T-helper 2 cell (primary cell): ENCODE measurements at regions not wholly inside any gene's neighbourhood (a gene's known extent, or its start where the extent isn't known, plus 50 kb on each side); places are given as distances from the start of the nearest gene placed in this dataset.
A peak's percentile ranks its signal among the peaks of the same experiment; 100 is the strongest.

Experiments used
- DNase-seq, 5 experiments: peaks; one replicate each; pipeline versions ENCODE4 v3.0.0 to v3.0.0-alpha.2; 2012 to 2022

DNA sequence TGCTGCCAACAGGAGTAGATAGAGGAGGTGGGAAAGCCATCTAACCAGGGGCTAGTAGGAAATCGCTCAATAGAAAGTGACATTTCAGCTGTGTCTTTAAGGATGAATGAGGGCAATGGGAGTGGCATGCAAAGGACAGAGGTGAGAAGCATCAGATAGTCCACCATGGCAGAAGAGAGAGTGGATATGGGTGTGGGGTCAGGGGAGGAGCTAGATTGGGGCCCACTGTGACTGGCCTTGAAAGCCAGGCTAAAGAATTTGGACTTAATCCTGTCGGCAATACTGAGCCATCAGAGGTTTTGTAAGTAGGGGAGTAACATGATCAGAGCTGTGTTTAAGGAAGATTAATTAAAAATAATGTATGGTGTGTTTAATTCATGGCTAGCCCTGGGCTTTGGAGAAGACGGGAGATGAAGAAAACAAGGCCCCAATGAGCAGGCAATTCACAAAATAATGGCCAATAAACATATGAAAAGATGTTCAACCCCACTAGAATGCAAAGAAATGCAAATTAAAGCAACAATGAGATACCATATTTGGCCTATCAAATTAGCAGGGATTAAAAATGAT lies 98.1 kb upstream of the PJA1 start:
- no peak for DNase-seq

GRCh38 chrX:69262036-69262936 lies 97.0 kb upstream of the PJA1 start:
- DNase-seq: no peak

- DNase-seq: no peak
These were observed 94.9 kb upstream of the PJA1 start for GRCh38 chrX:69260169-69260568.

- DNase-seq: no peak
These were observed 93.6 kb upstream of the PJA1 start for GRCh38 chrX:69258893-69259292.

GRCh38 chrX:69257499-69258127 lies 92.4 kb upstream of the PJA1 start:
- no peak for DNase-seq

DNA sequence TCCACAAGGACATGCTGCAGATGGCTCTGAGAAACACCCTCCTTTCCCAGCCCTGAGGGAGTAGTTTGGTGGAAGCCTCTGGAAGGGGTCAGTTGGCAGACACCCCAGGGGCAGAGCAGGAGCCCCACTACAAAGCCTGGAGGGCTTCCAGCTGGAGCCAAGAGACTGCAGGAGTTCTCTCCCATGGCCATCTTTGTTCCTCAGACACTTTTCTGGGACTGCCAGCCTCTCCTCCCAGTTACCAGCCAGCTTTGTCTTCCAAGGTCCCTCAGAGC lies 91.0 kb upstream of the PJA1 start:
- no peak for DNase-seq

GRCh38 chrX:69255441-69256290 lies 90.4 kb upstream of the PJA1 start:
- no peak for DNase-seq

DNA sequence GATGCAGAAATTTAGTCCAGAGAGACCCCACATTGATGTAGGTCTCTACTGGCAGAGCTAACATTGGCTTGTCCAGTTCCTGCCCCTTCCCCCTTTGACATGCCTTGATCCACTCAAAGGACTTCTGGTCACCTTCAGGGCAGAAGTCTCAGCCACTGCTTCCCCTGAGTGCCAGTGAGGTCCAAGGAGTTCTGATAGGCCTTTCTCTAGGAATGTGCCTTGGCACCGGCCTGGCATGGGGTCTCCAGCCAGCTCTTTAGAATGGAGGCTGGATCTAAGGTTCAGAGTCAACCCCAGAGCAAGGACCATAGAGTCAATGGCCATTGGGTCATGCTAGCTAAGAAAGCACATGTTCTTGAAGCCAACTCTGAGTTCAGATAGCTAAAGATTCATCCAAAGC lies 88.6 kb upstream of the PJA1 start:
- DNase-seq: no peak

DNA sequence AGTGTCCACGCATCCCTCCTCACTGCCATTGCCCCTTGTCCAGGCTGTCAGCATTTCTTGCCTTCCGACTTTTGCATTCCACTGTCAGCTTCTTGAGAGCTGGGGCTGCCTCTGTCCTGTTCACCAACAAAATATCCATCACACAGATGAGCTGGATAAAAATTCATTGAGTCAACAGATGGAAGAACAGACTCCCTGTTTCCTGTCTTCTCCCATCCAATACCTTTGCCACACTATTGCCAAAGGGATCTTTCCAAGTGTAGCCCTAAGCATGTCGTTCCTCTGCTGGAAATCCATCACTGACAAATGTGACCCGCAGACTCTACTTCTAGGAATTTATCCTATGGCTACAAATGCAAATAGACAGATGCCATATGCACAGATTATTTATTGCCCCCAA lies 78.0 kb upstream of the PJA1 start:
- no peak for DNase-seq

DNA sequence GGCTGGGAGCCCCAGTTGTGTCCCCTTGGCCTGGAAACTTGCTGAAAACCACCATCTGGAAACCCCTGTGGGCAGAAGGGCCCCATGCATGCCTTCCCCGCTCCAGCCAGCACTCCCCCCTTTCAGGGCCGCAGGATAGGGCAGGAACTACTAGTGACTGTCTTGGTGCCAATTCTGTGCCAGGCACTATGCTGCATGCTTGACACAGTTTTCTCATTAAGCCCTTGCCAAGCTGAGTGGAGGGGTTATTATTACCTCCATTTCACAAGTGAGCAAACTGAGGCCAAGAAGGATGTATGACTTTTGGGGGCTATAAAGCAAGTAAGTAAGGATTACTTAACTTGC lies 73.6 kb upstream of the PJA1 start:
- DNase-seq: no peak

GRCh38 chrX:69238114-69238886 lies 73.0 kb upstream of the PJA1 start:
- no peak for DNase-seq

DNA sequence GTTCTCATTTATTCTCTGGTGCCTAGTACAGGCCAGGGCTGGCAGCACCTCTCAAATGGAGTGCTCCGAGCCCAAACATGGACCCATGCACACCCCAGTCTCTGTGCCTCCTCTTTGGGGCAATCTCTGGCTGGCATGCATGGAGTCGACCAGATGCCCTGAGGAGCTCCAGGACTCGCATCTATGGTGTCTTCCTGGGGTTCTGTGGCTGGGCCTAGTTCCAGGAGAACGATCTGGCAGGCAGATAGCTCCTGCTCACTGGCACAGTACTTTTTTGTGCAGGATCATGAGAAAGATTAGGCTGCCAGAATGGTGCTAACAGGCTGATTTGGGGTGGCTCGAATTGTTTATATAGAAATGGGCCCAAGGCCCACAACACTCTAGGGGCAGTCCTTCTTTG lies 72.0 kb upstream of the PJA1 start:
- no peak for DNase-seq

DNA sequence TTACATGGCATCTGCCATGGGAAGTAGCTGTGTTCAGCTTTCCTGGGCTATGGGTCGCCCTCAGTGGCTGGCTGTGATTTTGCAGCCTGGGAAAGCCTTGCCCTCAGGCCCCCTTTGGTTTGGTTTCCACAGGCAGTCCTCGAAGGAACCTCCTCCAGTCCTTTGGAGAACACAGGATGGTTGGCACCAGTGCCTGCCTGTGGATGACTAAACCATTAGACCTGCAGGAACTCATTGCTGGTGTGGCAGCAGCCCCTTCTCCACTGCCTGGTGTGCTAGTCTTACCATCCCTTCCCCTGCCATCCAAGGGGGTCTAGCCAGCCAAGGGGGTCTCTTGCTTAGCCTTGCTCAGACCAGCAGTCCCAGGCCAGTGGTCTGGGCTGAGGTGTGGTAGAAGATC lies 71.4 kb upstream of the PJA1 start:
- no peak for DNase-seq

DNA sequence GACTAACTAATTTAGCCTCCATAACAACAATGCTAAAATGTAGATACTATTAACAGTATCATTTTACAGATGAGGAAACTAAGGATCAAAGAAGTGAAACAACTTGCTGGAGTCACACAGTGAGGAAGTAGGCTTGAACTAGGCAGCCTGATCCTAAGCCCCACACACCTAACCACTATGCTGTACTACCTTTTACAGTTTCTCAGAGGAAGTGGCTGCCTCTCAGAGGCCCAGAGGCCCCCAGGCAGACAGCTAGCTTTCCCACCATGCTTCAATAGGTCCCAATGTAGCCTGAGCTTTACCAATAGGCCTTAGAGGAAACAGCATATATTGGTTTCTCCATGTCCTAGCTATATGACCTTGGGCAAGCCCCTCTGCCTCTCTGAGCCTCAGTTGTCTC lies 69.4 kb upstream of the PJA1 start:
- no peak for DNase-seq

GRCh38 chrX:69232945-69233344 lies 67.7 kb upstream of the PJA1 start:
- no peak for DNase-seq

DNA sequence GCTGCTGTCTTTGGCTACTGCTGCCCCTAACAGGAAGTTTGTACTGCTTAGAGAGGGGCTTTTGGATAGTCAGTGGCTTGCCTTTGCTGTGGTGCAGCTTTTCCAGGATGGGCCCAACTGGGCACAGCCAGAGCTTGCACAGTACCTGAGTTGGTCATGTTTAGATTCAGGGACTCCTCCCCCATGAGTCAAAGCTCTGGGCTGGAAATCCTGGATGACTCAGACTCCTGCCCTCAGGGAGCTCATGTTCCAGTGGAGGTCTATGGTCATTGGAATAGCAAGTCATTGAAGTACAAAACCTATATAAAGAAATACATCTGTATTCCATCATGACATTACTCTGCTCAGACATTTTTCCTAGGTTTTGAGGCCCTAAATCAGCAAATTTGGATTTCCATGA lies 66.7 kb upstream of the PJA1 start:
- DNase-seq: no peak

DNA sequence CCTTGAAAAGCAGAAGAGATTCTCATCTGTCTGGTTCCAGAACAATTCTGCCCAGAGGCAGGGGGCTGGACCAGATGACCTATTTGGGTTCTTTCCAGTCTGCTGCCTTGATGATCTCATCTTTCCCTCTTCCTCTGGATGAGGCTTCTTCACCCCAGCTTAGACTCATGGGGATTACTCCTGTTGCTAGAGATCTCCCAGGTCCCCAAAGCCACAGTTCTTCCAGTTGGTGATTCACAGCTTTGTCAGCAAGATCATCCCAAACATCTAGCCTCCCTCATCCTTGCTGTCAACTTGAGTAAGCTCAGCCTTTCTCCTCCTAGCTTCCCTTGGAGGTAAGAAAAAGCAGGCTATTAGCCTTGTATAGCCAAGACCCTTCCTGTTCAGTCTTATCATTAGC lies 64.2 kb upstream of the PJA1 start:
- DNase-seq: no peak

DNA sequence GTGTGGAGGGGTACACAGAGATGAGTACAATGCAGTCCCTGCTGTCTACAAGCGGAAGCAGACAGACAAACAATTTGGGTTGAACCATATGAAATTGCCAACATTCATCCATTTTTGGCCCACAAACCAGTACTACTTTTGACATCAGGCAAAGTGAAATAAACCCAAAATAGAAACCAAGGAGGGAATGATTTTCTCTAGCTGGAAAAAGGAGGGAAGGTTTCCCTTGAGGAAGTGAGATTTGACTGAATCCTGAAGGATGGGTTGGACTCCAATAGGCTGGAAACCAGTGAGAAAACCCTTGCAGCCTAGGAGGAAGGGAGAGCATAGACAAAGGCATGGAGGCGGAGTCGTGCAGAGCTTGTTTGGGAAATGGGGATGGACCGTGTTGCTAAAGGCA lies 63.5 kb upstream of the PJA1 start:
- no peak for DNase-seq

- DNase-seq: no peak
These were observed 61.4 kb upstream of the PJA1 start for GRCh38 chrX:69226459-69227158.

- DNase-seq: peak; percentile 33 to 62 (median 55)
These were observed 57.1 kb upstream of the PJA1 start for GRCh38 chrX:69222103-69223090.
